ENCODE measurements at regions not wholly inside any gene's neighbourhood (a gene's known extent, or its start where the extent isn't known, plus 50 kb on each side); places are given as distances from the start of the nearest gene placed in this dataset.

- TF ChIP-seq POLR2A (IDR thresholded peaks at IDR 0.05; ENCODE audit: low read depth, low read length) (no peak), CEBPB (IDR thresholded peaks at IDR 0.05; ENCODE audit: low read depth, low read length) (no peak), SMC3 (IDR thresholded peaks at IDR 0.05; ENCODE audit: low read depth, low read length) (no peak), MAFK (IDR thresholded peaks at IDR 0.05; ENCODE audit: low read depth, low read length) (no peak), BHLHE40 (IDR thresholded peaks at IDR 0.05; ENCODE audit: low read depth, low read length) (no peak), MXI1 (IDR thresholded peaks at IDR 0.05; ENCODE audit: borderline replicate concordance, low read depth, low read length) (no peak), RAD21 (IDR thresholded peaks at IDR 0.05; ENCODE audit: low read length) (no peak), RCOR1 (IDR thresholded peaks at IDR 0.05; ENCODE audit: insufficient replicate concordance, low read length) (no peak), RFX5 (IDR thresholded peaks at IDR 0.05; ENCODE audit: low read depth, low read length) (no peak), CHD1 (IDR thresholded peaks at IDR 0.05; ENCODE audit: low read depth, low read length) (no peak), FOS (IDR thresholded peaks at IDR 0.05; ENCODE audit: low read depth, low read length) (no peak), MAZ (IDR thresholded peaks at IDR 0.05; ENCODE audit: borderline replicate concordance, low read depth, low read length) (no peak)
- TF ChIP-seq, protein P1, sequence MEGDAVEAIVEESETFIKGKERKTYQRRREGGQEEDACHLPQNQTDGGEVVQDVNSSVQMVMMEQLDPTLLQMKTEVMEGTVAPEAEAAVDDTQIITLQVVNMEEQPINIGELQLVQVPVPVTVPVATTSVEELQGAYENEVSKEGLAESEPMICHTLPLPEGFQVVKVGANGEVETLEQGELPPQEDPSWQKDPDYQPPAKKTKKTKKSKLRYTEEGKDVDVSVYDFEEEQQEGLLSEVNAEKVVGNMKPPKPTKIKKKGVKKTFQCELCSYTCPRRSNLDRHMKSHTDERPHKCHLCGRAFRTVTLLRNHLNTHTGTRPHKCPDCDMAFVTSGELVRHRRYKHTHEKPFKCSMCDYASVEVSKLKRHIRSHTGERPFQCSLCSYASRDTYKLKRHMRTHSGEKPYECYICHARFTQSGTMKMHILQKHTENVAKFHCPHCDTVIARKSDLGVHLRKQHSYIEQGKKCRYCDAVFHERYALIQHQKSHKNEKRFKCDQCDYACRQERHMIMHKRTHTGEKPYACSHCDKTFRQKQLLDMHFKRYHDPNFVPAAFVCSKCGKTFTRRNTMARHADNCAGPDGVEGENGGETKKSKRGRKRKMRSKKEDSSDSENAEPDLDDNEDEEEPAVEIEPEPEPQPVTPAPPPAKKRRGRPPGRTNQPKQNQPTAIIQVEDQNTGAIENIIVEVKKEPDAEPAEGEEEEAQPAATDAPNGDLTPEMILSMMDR (conservative IDR thresholded peaks at IDR 0.05; ENCODE audit: low read depth, low read length), result no peak
- TF ChIP-seq, protein P2, sequence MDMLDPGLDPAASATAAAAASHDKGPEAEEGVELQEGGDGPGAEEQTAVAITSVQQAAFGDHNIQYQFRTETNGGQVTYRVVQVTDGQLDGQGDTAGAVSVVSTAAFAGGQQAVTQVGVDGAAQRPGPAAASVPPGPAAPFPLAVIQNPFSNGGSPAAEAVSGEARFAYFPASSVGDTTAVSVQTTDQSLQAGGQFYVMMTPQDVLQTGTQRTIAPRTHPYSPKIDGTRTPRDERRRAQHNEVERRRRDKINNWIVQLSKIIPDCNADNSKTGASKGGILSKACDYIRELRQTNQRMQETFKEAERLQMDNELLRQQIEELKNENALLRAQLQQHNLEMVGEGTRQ (IDR thresholded peaks at IDR 0.05; ENCODE audit: low read depth, low read length), result no peak
These were observed 664.5 kb downstream of the PDHA2 start for GRCh38 chr4:96504386-96504785.
